ENCODE measurements at regions not wholly inside any gene's neighbourhood (a gene's known extent, or its start where the extent isn't known, plus 50 kb on each side); places are given as distances from the start of the nearest gene placed in this dataset.
A peak's percentile ranks its signal among the peaks of the same experiment; 100 is the strongest.
"Not testable (repeated sequence)": the region's sequence is repeated elsewhere in the genome, so short reads cannot be mapped to it uniquely, and the experiment has no call there.

GRCh38 chr7:114081606-114082425, 163.0 kb upstream of the PPP1R3A start:
- peak; percentile 66 for DNase-seq

GRCh38 chr7:114077158-114077524, 158.3 kb upstream of the PPP1R3A start:
- DNase-seq, result not testable (repeated sequence)

GRCh38 chr7:114076392-114077157, 157.8 kb upstream of the PPP1R3A start:
- DNase-seq, result not testable (repeated sequence)

- DNase-seq, result no peak
These were observed 154.9 kb upstream of the PPP1R3A start for GRCh38 chr7:114073701-114074100.

- DNase-seq, result no peak
These were observed 151.4 kb upstream of the PPP1R3A start for GRCh38 chr7:114070246-114070645.

- no peak for DNase-seq
These were observed 144.0 kb upstream of the PPP1R3A start for GRCh38 chr7:114062810-114063209.

- no peak for DNase-seq
These were observed 133.1 kb upstream of the PPP1R3A start for GRCh38 chr7:114051871-114052331.

GRCh38 chr7:114050571-114050970, 131.8 kb upstream of the PPP1R3A start:
- DNase-seq, result no peak

- DNase-seq, result peak; percentile 24
These were observed 129.8 kb upstream of the PPP1R3A start for GRCh38 chr7:114048386-114049235.

GRCh38 chr7:114047889-114048288, 129.1 kb upstream of the PPP1R3A start:
- no peak for DNase-seq

GRCh38 chr7:114033475-114033874, 114.7 kb upstream of the PPP1R3A start:
- no peak for DNase-seq

- DNase-seq, result peak; percentile 66
These were observed 107.8 kb upstream of the PPP1R3A start for GRCh38 chr7:114026486-114027089.

GRCh38 chr7:114021135-114021534, 102.3 kb upstream of the PPP1R3A start:
- DNase-seq, result peak; percentile 84

GRCh38 chr7:114008696-114009095, 89.9 kb upstream of the PPP1R3A start:
- DNase-seq, result no peak

- DNase-seq, result no peak
These were observed 88.6 kb upstream of the PPP1R3A start for GRCh38 chr7:114007386-114007785.

- DNase-seq, result no peak
These were observed 80.1 kb upstream of the PPP1R3A start for GRCh38 chr7:113998934-113999333.

GRCh38 chr7:113996405-113996804, 77.6 kb upstream of the PPP1R3A start:
- DNase-seq, result no peak

GRCh38 chr7:113986216-113986615, 67.4 kb upstream of the PPP1R3A start:
- DNase-seq, result no peak

GRCh38 chr7:113976508-113976907, 57.7 kb upstream of the PPP1R3A start:
- DNase-seq, result no peak

GRCh38 chr7:113968713-113969112, 49.9 kb upstream of the PPP1R3A start:
- DNase-seq, result peak; percentile 46

All from NCI-H748 treated with DMSO at 0.1 percent for 48 hours (cell line).